H9 (cell line): ENCODE measurements at regions not wholly inside any gene's neighbourhood (a gene's known extent, or its start where the extent isn't known, plus 50 kb on each side); places are given as distances from the start of the nearest gene placed in this dataset.

Experiments used
- DNase-seq: peaks from one replicate; pipeline ENCODE4 v3.0.0-alpha.2; 2017
- H2AFZ ChIP-seq: one replicate; pipeline ENCODE4 v1.6.1; 2013; ENCODE audit warnings: mild to moderate bottlenecking, low read length, control low read depth, moderate library complexity
- H2AK5ac ChIP-seq: 2 replicates; pipeline ENCODE4 v1.6.1; 2013; ENCODE audit warnings: low read length, control low read depth, mixed read lengths; ENCODE audit not compliant: insufficient read length
- H2BK120ac ChIP-seq: one replicate; pipeline ENCODE4 v1.6.1; 2013; ENCODE audit warnings: low read depth, mild to moderate bottlenecking, low read length, control low read depth, inconsistent platforms; ENCODE audit not compliant: poor library complexity, severe bottlenecking
- H2BK12ac ChIP-seq: 2 replicates; pipeline ENCODE4 v1.6.1; 2013; ENCODE audit warnings: low read length, control low read depth, mixed read lengths, low read depth; ENCODE audit not compliant: insufficient read length
- H2BK15ac ChIP-seq: 2 replicates; pipeline ENCODE4 v1.6.1; 2013; ENCODE audit warnings: low read depth, low read length, control low read depth
- H2BK20ac ChIP-seq: one replicate; pipeline ENCODE4 v1.6.1; 2013; ENCODE audit warnings: low read depth, mild to moderate bottlenecking, low read length, control low read depth, inconsistent platforms; ENCODE audit not compliant: poor library complexity, severe bottlenecking
- H2BK5ac ChIP-seq: 2 replicates; pipeline ENCODE4 v1.6.1; 2013; ENCODE audit warnings: low read length, control low read depth, mixed read lengths; ENCODE audit not compliant: insufficient read length
- H3K14ac ChIP-seq: 2 replicates; pipeline ENCODE4 v1.6.1; 2013; ENCODE audit warnings: low read length, control low read depth; ENCODE audit not compliant: insufficient read depth
- H3K18ac ChIP-seq: 2 replicates; pipeline ENCODE4 v1.6.1; 2013; ENCODE audit warnings: low read depth, mild to moderate bottlenecking, mixed read lengths, low read length, control low read depth; ENCODE audit not compliant: insufficient read length
- H3K23ac ChIP-seq: 2 replicates; pipeline ENCODE4 v1.6.1; 2013; ENCODE audit warnings: low read length, control low read depth, mixed read lengths, low read depth; ENCODE audit not compliant: insufficient read length
- H3K23me2 ChIP-seq: 2 replicates; pipeline ENCODE4 v1.6.1; 2013; ENCODE audit warnings: low read depth, mild to moderate bottlenecking, mixed read lengths, low read length, control low read depth; ENCODE audit not compliant: insufficient read length, poor library complexity, severe bottlenecking
- H3K27ac ChIP-seq: 2 replicates; pipeline ENCODE4 v1.5.1; 2013; ENCODE audit warnings: low read length, control low read depth, mixed read lengths, low read depth; ENCODE audit not compliant: insufficient read length
- H3K27me3 ChIP-seq: 2 replicates; pipeline ENCODE4 v1.6.1; 2013; ENCODE audit warnings: low read length, control low read depth, inconsistent platforms; ENCODE audit not compliant: insufficient read depth
- H3K4ac ChIP-seq: 2 replicates; pipeline ENCODE4 v1.6.1; 2013; ENCODE audit warnings: low read depth, mild to moderate bottlenecking, control low read depth, inconsistent platforms, low read length, moderate library complexity
- H3K4me1 ChIP-seq: 2 replicates; pipeline ENCODE4 v1.6.1; 2013; ENCODE audit warnings: low read length, control low read depth, inconsistent platforms; ENCODE audit not compliant: insufficient read depth
- H3K4me2 ChIP-seq: 2 replicates; pipeline ENCODE4 v1.6.1; 2013; ENCODE audit warnings: low read length, control low read depth, mixed read lengths; ENCODE audit not compliant: insufficient read length, insufficient read depth
- H3K56ac ChIP-seq: 2 replicates; pipeline ENCODE4 v1.6.1; 2013; ENCODE audit warnings: low read depth, mild to moderate bottlenecking, mixed read lengths, low read length, control low read depth; ENCODE audit not compliant: insufficient read length
- H3K79me1 ChIP-seq: 2 replicates; pipeline ENCODE4 v1.6.1; 2013; ENCODE audit warnings: low read depth, mild to moderate bottlenecking, moderate library complexity, low read length, control low read depth, inconsistent platforms; ENCODE audit not compliant: insufficient read depth, poor library complexity, severe bottlenecking
- H3K79me2 ChIP-seq: 2 replicates; pipeline ENCODE4 v1.6.1; 2013; ENCODE audit warnings: low read length, control low read depth, inconsistent platforms; ENCODE audit not compliant: insufficient read depth
- H3K9ac ChIP-seq: 2 replicates; pipeline ENCODE4 v1.6.1; 2013; ENCODE audit warnings: low read length, control low read depth, mixed read lengths; ENCODE audit not compliant: insufficient read length; ENCODE audit errors: extremely low read depth
- H3K9me3 ChIP-seq: one replicate; pipeline ENCODE4 v1.6.1; 2013; ENCODE audit warnings: low read depth, low read length, inconsistent platforms; ENCODE audit not compliant: control insufficient read depth
- H3T11ph ChIP-seq: one replicate; pipeline ENCODE4 v1.6.1; 2013; ENCODE audit warnings: mild to moderate bottlenecking, low read length, control low read depth, inconsistent platforms
- H4K20me1 ChIP-seq: one replicate; pipeline ENCODE4 v1.6.1; 2013; ENCODE audit not compliant: control insufficient read depth, insufficient read length, insufficient read depth
- H4K5ac ChIP-seq: 2 replicates; pipeline ENCODE4 v1.6.1; 2013; ENCODE audit warnings: low read depth, mild to moderate bottlenecking, mixed read lengths, low read length, control low read depth; ENCODE audit not compliant: insufficient read length
- H4K8ac ChIP-seq: replicated peaks from 2 replicates; pipeline ENCODE4 v1.6.1; 2013; ENCODE audit warnings: low read length, control low read depth, mixed read lengths, low read depth; ENCODE audit not compliant: insufficient read length
- H4K91ac ChIP-seq: 2 replicates; pipeline ENCODE4 v1.6.1; 2013; ENCODE audit warnings: low read depth, mild to moderate bottlenecking, moderate library complexity, mixed read lengths, low read length, control low read depth; ENCODE audit not compliant: insufficient read length
- H3K27ac Mint-ChIP-seq, 3 experiments: 2 replicates in 2 of 3; 3 replicates in 1 of 3; pipeline ENCODE4 v1.8.0; 2020 to 2021; ENCODE audit warnings: mixed read lengths in 3 of 3, mild to moderate bottlenecking in 1 of 3, moderate library complexity in 1 of 3
- H3K27me3 Mint-ChIP-seq: 2 replicates; pipeline ENCODE4 v1.8.0; 2021; ENCODE audit warnings: low read depth, mild to moderate bottlenecking, moderate library complexity, mixed read lengths
- H3K36me3 Mint-ChIP-seq, 3 experiments: 2 replicates in 2 of 3; 3 replicates in 1 of 3; pipeline ENCODE4 v1.8.0; 2020 to 2021; ENCODE audit warnings: low read depth in 3 of 3, mixed read lengths in 3 of 3; ENCODE audit not compliant: insufficient read depth in 1 of 3
- H3K4me1 Mint-ChIP-seq, 2 experiments: 2 replicates each; pipeline ENCODE4 v1.8.0; 2020; ENCODE audit warnings: mixed read lengths in 2 of 2
- H3K4me3 Mint-ChIP-seq, 2 experiments: 2 replicates in 1 of 2; 3 replicates in 1 of 2; pipeline ENCODE4 v1.8.0; 2020 to 2021; ENCODE audit warnings: mild to moderate bottlenecking in 2 of 2, mixed read lengths in 2 of 2, moderate library complexity in 1 of 2
- H3K9me3 Mint-ChIP-seq, 2 experiments: 2 replicates in 1 of 2; 3 replicates in 1 of 2; pipeline ENCODE4 v1.8.0; 2020; ENCODE audit warnings: mild to moderate bottlenecking in 2 of 2, mixed read lengths in 2 of 2, moderate library complexity in 1 of 2
- CTCF ChIP-seq: fragments of 200-600 bp; sonication (generic); conservative IDR thresholded peaks from 3 replicates; pipeline ENCODE4 v1.8.0; 2021; ENCODE audit warnings: antibody characterized with exemption, mild to moderate bottlenecking
- WGBS: extraction: QIAGEN DNeasy Blood & Tissue Kit; methylation state at CpG from one replicate; pipeline ENCODE4 v1.1.7; 2013; ENCODE audit warnings: missing lambda C conversion rate, low lambda C conversion rate, mixed read lengths; ENCODE audit not compliant: insufficient read length; ENCODE audit errors: extremely low coverage; 5-methylcytosine and 5-hydroxymethylcytosine counted together

- peaks cover 55 to 57% of the 10 kb centered on the region in 2 experiments for H3K4me1 Mint-ChIP-seq
- H3K4me3 Mint-ChIP-seq, result peak overlapping the region; percentile 41 to 66
Measured at GRCh38 chr5:125199968-125200865, 453.8 kb upstream of the ZNF608 start.

More at GRCh38 chr5:125199968-125200865, 453.8 kb upstream of the ZNF608 start:
- Histone ChIP-seq H4K8ac (no peak overlapping the region), H2BK20ac (no peak overlapping the region), H2AFZ (peak overlapping the region; percentile 95), H3T11ph (no peak overlapping the region), H4K20me1 (no peaks in the 10 kb centered on the region), H3K18ac (no peak overlapping the region), H3K4ac (no peak overlapping the region), H2BK5ac (no peak overlapping the region), H3K27me3 (no peaks in the 10 kb centered on the region), H3K79me2 (no peaks in the 10 kb centered on the region), H2BK12ac (no peak overlapping the region), H2BK15ac (no peak overlapping the region), H2AK5ac (no peak overlapping the region), H3K79me1 (no peaks in the 10 kb centered on the region), H3K56ac (no peak overlapping the region), H4K91ac (no peak overlapping the region), H2BK120ac (no peak overlapping the region), H3K14ac (no peak overlapping the region), H3K23ac (no peak overlapping the region), H3K4me2 (peak overlapping the region; percentile 68), H3K4me1 (peaks cover 4% of the 10 kb centered on the region; the same call in 1 of the 2 replicates), H3K9ac (no peak overlapping the region), H3K23me2 (peaks cover 6% of the 10 kb centered on the region), H4K5ac (no peak overlapping the region), H3K27ac (no peak overlapping the region), H3K9me3 (no peaks in the 10 kb centered on the region)
- H3K9me3 Mint-ChIP-seq, result no peaks in the 10 kb centered on the region
- no peak for TF ChIP-seq CTCF
- H3K36me3 Mint-ChIP-seq, result peaks cover 0 to 6% (median 4%) of the 10 kb centered on the region in 3 experiments; a peak in 5 of 7 replicates
- peak overlapping the region in 2 of 3 experiments; percentile 5 to 49; a peak in 1 of 7 replicates for H3K27ac Mint-ChIP-seq
- no peaks in the 10 kb centered on the region for H3K27me3 Mint-ChIP-seq
- WGBS, result no CpG with 5 or more reads among the region's 17 CpGs
- DNase-seq, result peak; percentile 37
